OCI-LY1 (cell line): ENCODE measurements at regions not wholly inside any gene's neighbourhood (a gene's known extent, or its start where the extent isn't known, plus 50 kb on each side); places are given as distances from the start of the nearest gene placed in this dataset.

Source experiments
- H2AFZ ChIP-seq: fragments of 200-600 bp; sonication (generic), shearing (Covaris generic); 2 replicates; pipeline ENCODE4 v1.6.0; 2014; ENCODE audit warnings: antibody characterized with exemption, mild to moderate bottlenecking, low read length
- H3F3A ChIP-seq: fragments of 200-600 bp; sonication (generic), shearing (Covaris generic); 2 replicates; pipeline ENCODE4 v1.6.0; 2014; ENCODE audit warnings: mild to moderate bottlenecking, antibody characterized with exemption, low read length, moderate library complexity; ENCODE audit not compliant: insufficient read depth
- H3K27ac ChIP-seq: fragments of 200-600 bp; sonication (generic); 2 replicates; pipeline ENCODE4 v1.5.1; 2014; ENCODE audit warnings: low read length, mixed run types, mild to moderate bottlenecking, low read depth; ENCODE audit not compliant: poor library complexity, severe bottlenecking
- H3K27me3 ChIP-seq: fragments of 200-600 bp; sonication (generic); 2 replicates; pipeline ENCODE4 v1.6.0; 2014; ENCODE audit warnings: antibody characterized with exemption, mild to moderate bottlenecking, low read length, moderate library complexity; ENCODE audit not compliant: insufficient read depth
- H3K36me3 ChIP-seq: fragments of 200-600 bp; sonication (generic); 2 replicates; pipeline ENCODE4 v1.6.1; 2014; ENCODE audit warnings: mild to moderate bottlenecking, antibody characterized with exemption, low read length, moderate library complexity, mixed read lengths; ENCODE audit not compliant: insufficient read depth
- H3K4me1 ChIP-seq: fragments of 200-600 bp; sonication (generic); 2 replicates; pipeline ENCODE4 v1.5.1; 2014; ENCODE audit warnings: mild to moderate bottlenecking, low read length, moderate library complexity; ENCODE audit not compliant: insufficient read depth, severe bottlenecking
- H3K4me2 ChIP-seq: fragments of 200-600 bp; sonication (generic), shearing (Covaris generic); 2 replicates; pipeline ENCODE4 v1.6.1; 2014; ENCODE audit warnings: low read length
- H3K4me3 ChIP-seq: fragments of 200-600 bp; sonication (generic); 2 replicates; pipeline ENCODE4 v1.5.1; 2014; ENCODE audit warnings: low read length, low read depth, mild to moderate bottlenecking, mixed read lengths; ENCODE audit not compliant: poor library complexity, severe bottlenecking
- H3K79me2 ChIP-seq: fragments of 200-600 bp; shearing (Covaris generic); 2 replicates; pipeline ENCODE4 v1.6.1; 2016; ENCODE audit warnings: mixed run types, low read length, mixed read lengths; ENCODE audit not compliant: insufficient read depth
- H3K9ac ChIP-seq: fragments of 200-600 bp; sonication (generic), shearing (Covaris generic); 2 replicates; pipeline ENCODE4 v1.6.1; 2014; ENCODE audit warnings: mild to moderate bottlenecking, low read length, mixed read lengths
- H3K9me2 ChIP-seq: fragments of 200-600 bp; sonication (generic), shearing (Covaris generic); 2 replicates; pipeline ENCODE4 v1.6.1; 2014; ENCODE audit warnings: low read depth, mild to moderate bottlenecking, low read length, mixed read lengths
- H3K9me3 ChIP-seq: fragments of 200-600 bp; shearing (Covaris generic); 2 replicates; pipeline ENCODE4 v1.6.1; 2014; ENCODE audit warnings: low read length, mixed read lengths
- H4K20me1 ChIP-seq: fragments of 200-600 bp; sonication (generic), shearing (Covaris generic); 2 replicates; pipeline ENCODE4 v1.6.0; 2016; ENCODE audit warnings: mild to moderate bottlenecking, low read length; ENCODE audit not compliant: insufficient read depth
- CTCF ChIP-seq: fragments of 200-600 bp; sonication (generic), shearing (Covaris generic); IDR thresholded peaks from 2 replicates; pipeline ENCODE4 v1.5.1; 2017; ENCODE audit warnings: mild to moderate bottlenecking, antibody characterized with exemption, low read length, moderate library complexity, mixed read lengths
- EZH2 ChIP-seq: fragments of 200-600 bp; sonication (generic), shearing (Covaris generic); IDR thresholded peaks from 2 replicates; pipeline ENCODE4 v1.8.0; 2017; ENCODE audit warnings: borderline replicate concordance, mixed run types, mild to moderate bottlenecking, antibody characterized with exemption, low read length, moderate library complexity, mixed read lengths

GRCh38 chr20:48196001-48196400 is 410.7 kb upstream of the SULF2 start:
- H3K9ac ChIP-seq: no peak overlapping the region
- TF ChIP-seq EZH2 (no peak), CTCF (no peak)
- no peak overlapping the region for H2AFZ ChIP-seq
- no peaks in the 10 kb centered on the region for H3K9me2 ChIP-seq
- H3K27me3 ChIP-seq: no peaks in the 10 kb centered on the region
- H3K4me3 ChIP-seq: no peak overlapping the region
- no peaks in the 10 kb centered on the region for H3K79me2 ChIP-seq
- H3F3A ChIP-seq: no peaks in the 10 kb centered on the region
- no peaks in the 10 kb centered on the region for H3K4me1 ChIP-seq
- no peak overlapping the region for H3K27ac ChIP-seq
- no peaks in the 10 kb centered on the region for H4K20me1 ChIP-seq
- no peak overlapping the region for H3K4me2 ChIP-seq
- H3K9me3 ChIP-seq: no peaks in the 10 kb centered on the region
- no peaks in the 10 kb centered on the region for H3K36me3 ChIP-seq

GRCh38 chr20:48195121-48195870 is 410.0 kb upstream of the SULF2 start:
- Histone ChIP-seq H3K27ac (no peak overlapping the region), H3K79me2 (no peaks in the 10 kb centered on the region), H3K9me2 (no peaks in the 10 kb centered on the region), H4K20me1 (no peaks in the 10 kb centered on the region), H3K4me2 (no peak overlapping the region), H3F3A (no peaks in the 10 kb centered on the region), H3K9ac (no peak overlapping the region), H3K36me3 (no peaks in the 10 kb centered on the region), H2AFZ (no peak overlapping the region), H3K9me3 (no peaks in the 10 kb centered on the region), H3K27me3 (no peaks in the 10 kb centered on the region), H3K4me3 (no peak overlapping the region), H3K4me1 (no peaks in the 10 kb centered on the region)
- TF ChIP-seq CTCF: no peak

GRCh38 chr20:48194583-48194982 is 409.3 kb upstream of the SULF2 start:
- Histone ChIP-seq H3K9me3 (no peaks in the 10 kb centered on the region), H3K4me3 (no peak overlapping the region), H3K36me3 (no peaks in the 10 kb centered on the region), H3K4me1 (no peaks in the 10 kb centered on the region), H3K27me3 (no peaks in the 10 kb centered on the region), H3K27ac (no peak overlapping the region), H3K79me2 (no peaks in the 10 kb centered on the region), H3K9ac (no peak overlapping the region), H2AFZ (no peak overlapping the region), H3K9me2 (no peaks in the 10 kb centered on the region), H3F3A (no peaks in the 10 kb centered on the region), H3K4me2 (no peak overlapping the region), H4K20me1 (no peaks in the 10 kb centered on the region)
- TF ChIP-seq CTCF (no peak), EZH2 (no peak)
